SH-SY5Y (cell line): ENCODE measurements at regions not wholly inside any gene's neighbourhood (a gene's known extent, or its start where the extent isn't known, plus 50 kb on each side); places are given as distances from the start of the nearest gene placed in this dataset.

ENCODE experiments used
- GATA2 ChIP-seq: IDR thresholded peaks from 2 replicates; pipeline ENCODE4 v1.6.1; 2011; ENCODE audit warnings: mild to moderate bottlenecking, low read depth, low read length
- GATA3 ChIP-seq: IDR thresholded peaks from 2 replicates; pipeline ENCODE4 v1.6.1; 2011; ENCODE audit warnings: low read depth, mild to moderate bottlenecking, low read length, moderate library complexity

- TF ChIP-seq GATA2: no peak
- TF ChIP-seq GATA3: no peak
Observed at GRCh38 chr15:62906627-62907026, 135.9 kb upstream of the TPM1 start.
